ENCODE measurements at regions not wholly inside any gene's neighbourhood (a gene's known extent, or its start where the extent isn't known, plus 50 kb on each side); places are given as distances from the start of the nearest gene placed in this dataset.

DNA sequence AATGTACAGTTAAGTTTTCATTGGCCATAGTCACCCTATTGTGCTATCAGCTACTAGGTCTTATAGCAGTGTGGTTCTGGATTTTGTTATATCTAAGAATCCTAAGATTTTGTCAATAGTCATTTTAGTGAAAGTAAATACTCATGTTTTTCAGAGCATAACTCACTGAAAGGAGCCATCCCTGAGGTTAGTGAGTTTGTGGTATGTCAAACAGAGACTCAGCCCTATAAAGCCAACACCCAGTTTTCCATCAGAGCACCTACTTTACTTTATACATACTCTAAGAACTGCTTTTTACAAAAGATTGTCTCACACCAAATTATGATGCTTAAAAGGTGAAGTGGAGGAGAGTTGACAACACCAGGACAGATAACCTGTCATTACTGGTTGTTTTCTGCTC, 686.3 kb upstream of the LRFN5 start:
- Histone ChIP-seq H3K27me3 (no peaks in the 10 kb centered on the region), H3K4me1 (no peaks in the 10 kb centered on the region), H3K9me3 (no peaks in the 10 kb centered on the region), H3K36me3 (no peaks in the 10 kb centered on the region), H3K27ac (no peak overlapping the region), H3K4me3 (no peak overlapping the region)
- no peak for DNase-seq (ENCODE audit: low spot score in 2 of 2)
- TF ChIP-seq CTCF (IDR thresholded peaks at IDR 0.05), result no peak
- no peak for TF ChIP-seq EP300 (IDR thresholded peaks at IDR 0.05)
- no peak for TF ChIP-seq POLR2A (IDR thresholded peaks at IDR 0.05)

DNA sequence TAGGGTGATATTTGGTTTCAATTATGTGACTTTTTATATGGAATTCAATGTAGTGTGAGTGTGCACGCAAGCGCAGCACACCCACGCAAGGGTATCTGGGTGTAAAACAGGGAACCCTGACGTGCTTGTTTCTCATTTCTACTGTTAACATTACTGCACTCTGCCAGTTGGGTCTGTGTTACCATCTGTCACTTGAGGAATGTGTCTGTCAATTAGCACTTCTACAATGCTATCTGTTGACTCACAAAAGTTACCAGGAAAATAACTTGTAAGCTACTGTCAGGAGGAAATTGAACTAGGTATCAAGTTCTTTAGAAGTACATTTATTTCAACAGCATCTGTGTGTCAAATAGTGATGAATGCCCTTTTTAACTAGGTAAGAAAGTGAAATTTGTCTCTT, 695.5 kb upstream of the LRFN5 start:
- Histone ChIP-seq H3K36me3 (no peaks in the 10 kb centered on the region), H3K27ac (no peak overlapping the region), H3K4me3 (no peak overlapping the region), H3K27me3 (no peaks in the 10 kb centered on the region), H3K4me1 (no peaks in the 10 kb centered on the region), H3K9me3 (no peaks in the 10 kb centered on the region)
- DNase-seq (ENCODE audit: low spot score in 2 of 2), result no peak
- TF ChIP-seq CTCF (IDR thresholded peaks at IDR 0.05) (no peak), EP300 (IDR thresholded peaks at IDR 0.05) (no peak), POLR2A (IDR thresholded peaks at IDR 0.05) (no peak)
- 87 to 93% methylated on average over 4 of the region's 4 CpGs for WGBS, 2 donors

GRCh38 chr14:40909906-40910305, 696.8 kb upstream of the LRFN5 start:
- Histone ChIP-seq H3K4me3 (no peak overlapping the region), H3K27ac (no peak overlapping the region), H3K27me3 (no peaks in the 10 kb centered on the region), H3K4me1 (no peaks in the 10 kb centered on the region), H3K36me3 (no peaks in the 10 kb centered on the region), H3K9me3 (no peaks in the 10 kb centered on the region)
- 30 to 36% methylated on average over 2 of the region's 2 CpGs for WGBS, 2 donors
- no peak for DNase-seq (ENCODE audit: low spot score in 2 of 2)
- TF ChIP-seq POLR2A (IDR thresholded peaks at IDR 0.05) (no peak), EP300 (IDR thresholded peaks at IDR 0.05) (no peak), CTCF (IDR thresholded peaks at IDR 0.05) (no peak)

DNA sequence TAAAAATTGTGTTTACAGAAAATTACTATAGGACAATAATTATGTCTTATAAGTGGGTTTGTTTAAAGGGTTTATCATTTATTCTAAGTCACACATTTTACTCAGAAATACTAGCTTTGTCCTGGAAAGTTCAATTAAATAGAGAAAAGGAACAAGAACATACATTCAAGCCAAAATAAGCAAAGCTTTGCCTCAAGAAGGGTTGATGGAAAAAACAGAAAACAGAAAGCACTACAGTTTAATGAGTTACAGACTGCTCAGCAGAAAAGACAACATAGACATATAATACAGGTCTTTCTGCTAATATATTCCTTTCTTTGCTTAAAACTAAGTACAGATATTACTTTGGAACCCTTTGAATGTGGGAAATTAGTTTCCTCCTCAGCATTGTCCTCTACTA, 703.0 kb upstream of the LRFN5 start:
- no peak for DNase-seq (ENCODE audit: low spot score in 2 of 2)
- Histone ChIP-seq H3K9me3 (no peaks in the 10 kb centered on the region), H3K36me3 (no peaks in the 10 kb centered on the region), H3K27ac (no peak overlapping the region), H3K4me3 (no peak overlapping the region), H3K4me1 (no peaks in the 10 kb centered on the region), H3K27me3 (no peaks in the 10 kb centered on the region)
- no peak for TF ChIP-seq POLR2A (IDR thresholded peaks at IDR 0.05)
- TF ChIP-seq CTCF (IDR thresholded peaks at IDR 0.05), result no peak
- no peak for TF ChIP-seq EP300 (IDR thresholded peaks at IDR 0.05)

DNA sequence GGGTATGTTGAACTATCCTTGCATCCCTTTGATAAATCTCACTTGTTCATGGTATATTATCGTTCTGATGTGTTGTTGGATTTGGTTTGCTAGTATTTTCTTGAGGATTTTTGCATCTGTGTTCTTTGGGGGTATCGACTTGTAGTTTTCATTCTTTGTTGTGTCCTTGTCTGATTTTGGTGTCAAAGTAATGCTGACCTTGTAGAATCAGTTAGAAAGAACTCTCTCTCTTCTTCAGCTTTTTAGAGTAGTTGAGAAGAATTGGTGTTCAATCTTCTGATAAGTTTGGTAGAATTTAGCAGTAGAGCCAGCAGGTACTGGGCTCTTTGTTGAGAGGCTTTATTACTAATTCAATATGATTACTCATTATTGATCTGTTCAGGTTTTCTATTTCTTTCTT, 707.2 kb upstream of the LRFN5 start:
- H3K4me3 ChIP-seq, result no peak overlapping the region
- TF ChIP-seq EP300 (IDR thresholded peaks at IDR 0.05) (no peak), POLR2A (IDR thresholded peaks at IDR 0.05) (no peak), CTCF (IDR thresholded peaks at IDR 0.05) (no peak)
- no peak for DNase-seq (ENCODE audit: low spot score in 2 of 2)
- H3K36me3 ChIP-seq, result no peaks in the 10 kb centered on the region
- WGBS, 2 donors, result 63 to 79% methylated on average over 2 of the region's 2 CpGs
- no peak overlapping the region for H3K27ac ChIP-seq
- H3K4me1 ChIP-seq, result no peaks in the 10 kb centered on the region
- no peaks in the 10 kb centered on the region for H3K27me3 ChIP-seq
- no peaks in the 10 kb centered on the region for H3K9me3 ChIP-seq
